ENCODE measurements at regions not wholly inside any gene's neighbourhood (a gene's known extent, or its start where the extent isn't known, plus 50 kb on each side); places are given as distances from the start of the nearest gene placed in this dataset.

DNA sequence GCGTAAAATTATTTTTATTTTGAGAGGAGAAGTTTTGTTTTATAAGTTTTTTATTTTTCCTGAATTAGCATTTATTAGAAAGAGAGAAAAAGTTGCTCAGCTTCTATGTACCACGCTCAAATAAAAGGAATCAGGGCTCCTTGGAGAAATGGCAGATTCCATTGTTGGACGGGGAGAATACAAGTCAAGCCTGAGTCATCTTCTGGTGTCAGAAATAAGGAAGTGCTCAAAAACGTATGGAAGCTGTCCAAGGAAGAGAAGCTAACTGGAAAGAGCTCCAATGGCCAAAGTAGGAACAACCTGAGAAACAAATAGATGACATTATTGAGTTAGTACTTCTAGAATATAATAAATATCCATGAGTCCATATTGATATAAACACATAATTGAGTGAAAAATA is 89.3 kb upstream of the NEIL3 start:
- intact Hi-C loops (cut with DNase I): no loop called here
- Histone ChIP-seq H3K27ac (no peak overlapping the region), H3K27me3 (no peaks in the 10 kb centered on the region), H3K36me3 (replicated peaks in 1 of 2) (no peaks in the 10 kb centered on the region), H3K9me3 (replicated peaks in 1 of 3) (no peaks in the 10 kb centered on the region), H3K4me1 (replicated peaks in 1 of 2) (no peaks in the 10 kb centered on the region), H3K4me3 (no peak overlapping the region)
- TF ChIP-seq POLR2A (IDR thresholded peaks at IDR 0.05) (no peak), CTCF (IDR thresholded peaks at IDR 0.05) (no peak)
- WGBS, 4 donors: 58 to 68% (median 62%) methylated on average over 4 of the region's 4 CpGs
- no peak for DNase-seq

GRCh38 chr4:177222781-177223180 is 86.9 kb upstream of the NEIL3 start:
- no peak for DNase-seq
- H3K9me3 ChIP-seq (replicated peaks in 1 of 3): no peaks in the 10 kb centered on the region
- 48 to 67% (median 66%) methylated on average over 2 of the region's 2 CpGs for WGBS, 4 donors
- no peaks in the 10 kb centered on the region for H3K27me3 ChIP-seq
- intact Hi-C loops (cut with DNase I): no loop called here
- no peaks in the 10 kb centered on the region for H3K36me3 ChIP-seq (replicated peaks in 1 of 2)
- H3K27ac ChIP-seq: no peak overlapping the region
- H3K4me3 ChIP-seq: no peak overlapping the region
- H3K4me1 ChIP-seq (replicated peaks in 1 of 2): no peaks in the 10 kb centered on the region
- TF ChIP-seq CTCF (IDR thresholded peaks at IDR 0.05): no peak
- TF ChIP-seq POLR2A (IDR thresholded peaks at IDR 0.05): no peak

- Histone ChIP-seq H3K4me3 (no peak overlapping the region), H3K27ac (no peak overlapping the region), H3K9me3 (replicated peaks in 1 of 3) (no peaks in the 10 kb centered on the region), H3K36me3 (replicated peaks in 1 of 2) (no peaks in the 10 kb centered on the region), H3K27me3 (no peaks in the 10 kb centered on the region), H3K4me1 (replicated peaks in 1 of 2) (no peaks in the 10 kb centered on the region)
- intact Hi-C loops (cut with DNase I): no loop called here
- 55 to 81% (median 76%) methylated on average over 1 of the region's 1 CpG for WGBS, 4 donors
- DNase-seq: no peak
- TF ChIP-seq CTCF (IDR thresholded peaks at IDR 0.05) (no peak), POLR2A (IDR thresholded peaks at IDR 0.05) (no peak)
Measured at GRCh38 chr4:177225605-177226004, 84.1 kb upstream of the NEIL3 start.

DNA sequence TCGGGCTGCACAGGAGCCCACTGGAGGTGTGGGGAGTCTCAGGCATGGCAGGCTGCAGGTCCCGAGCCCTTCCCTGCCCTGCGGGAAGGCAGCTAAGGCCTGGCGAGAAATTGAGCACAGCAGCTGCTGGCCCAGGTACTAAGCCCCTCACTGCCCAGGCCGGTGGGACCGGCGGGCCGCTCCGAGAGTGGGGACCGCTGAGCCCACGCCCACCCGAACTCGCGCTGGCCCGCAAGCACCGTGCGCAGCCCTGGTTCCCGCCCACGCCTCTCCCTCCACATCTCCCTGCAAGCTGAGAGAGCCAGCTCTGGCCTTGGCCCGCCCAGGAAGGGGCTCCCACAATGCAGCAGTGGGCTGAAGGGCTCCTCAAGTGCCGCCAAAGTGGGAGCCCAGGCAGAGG is 82.0 kb upstream of the NEIL3 start:
- WGBS, 4 donors: 87 to 88% (median 88%) methylated on average over 15 to 21 of the region's 21 CpGs; no CpG with 5 or more reads in 1 of the 4 donors
- H3K27ac ChIP-seq: no peak overlapping the region
- no peaks in the 10 kb centered on the region for H3K27me3 ChIP-seq
- intact Hi-C loops (cut with DNase I): no loop called here
- no peaks in the 10 kb centered on the region for H3K9me3 ChIP-seq (replicated peaks in 1 of 3)
- no peaks in the 10 kb centered on the region for H3K4me1 ChIP-seq (replicated peaks in 1 of 2)
- no peak overlapping the region for H3K4me3 ChIP-seq
- no peak for DNase-seq
- no peak for TF ChIP-seq CTCF (IDR thresholded peaks at IDR 0.05)
- TF ChIP-seq POLR2A (IDR thresholded peaks at IDR 0.05): no peak
- H3K36me3 ChIP-seq (replicated peaks in 1 of 2): no peaks in the 10 kb centered on the region

Data from adrenal gland (tissue), 9 donors.